NB4 (cell line): ENCODE measurements at regions not wholly inside any gene's neighbourhood (a gene's known extent, or its start where the extent isn't known, plus 50 kb on each side); places are given as distances from the start of the nearest gene placed in this dataset.

Experiments used
- DNase-seq: peaks from one replicate; pipeline ENCODE4 v3.0.0; 2010; ENCODE audit warnings: low read depth
- H3K4me3 ChIP-seq: one replicate; pipeline ENCODE4 v1.5.1; 2011; ENCODE audit warnings: mild to moderate bottlenecking, low read depth, low read length, moderate library complexity
- MYC ChIP-seq: IDR thresholded peaks from 2 replicates; pipeline ENCODE4 v1.6.1; 2011; ENCODE audit warnings: low read depth, low read length
- POLR2A ChIP-seq: IDR thresholded peaks from 2 replicates; pipeline ENCODE4 v1.6.1; 2011; ENCODE audit warnings: mild to moderate bottlenecking; ENCODE audit not compliant: insufficient read length; ENCODE audit errors: extremely low read depth
- TF ChIP-seq, protein P1 (sequence below): IDR thresholded peaks from one replicate; pipeline ENCODE4 v1.5.1; 2012; ENCODE audit warnings: low read depth, low read length
- TF ChIP-seq, protein P2 (sequence below): IDR thresholded peaks from 2 replicates; pipeline ENCODE4 v1.6.1; 2011; ENCODE audit warnings: low read depth, low read length

DNA sequence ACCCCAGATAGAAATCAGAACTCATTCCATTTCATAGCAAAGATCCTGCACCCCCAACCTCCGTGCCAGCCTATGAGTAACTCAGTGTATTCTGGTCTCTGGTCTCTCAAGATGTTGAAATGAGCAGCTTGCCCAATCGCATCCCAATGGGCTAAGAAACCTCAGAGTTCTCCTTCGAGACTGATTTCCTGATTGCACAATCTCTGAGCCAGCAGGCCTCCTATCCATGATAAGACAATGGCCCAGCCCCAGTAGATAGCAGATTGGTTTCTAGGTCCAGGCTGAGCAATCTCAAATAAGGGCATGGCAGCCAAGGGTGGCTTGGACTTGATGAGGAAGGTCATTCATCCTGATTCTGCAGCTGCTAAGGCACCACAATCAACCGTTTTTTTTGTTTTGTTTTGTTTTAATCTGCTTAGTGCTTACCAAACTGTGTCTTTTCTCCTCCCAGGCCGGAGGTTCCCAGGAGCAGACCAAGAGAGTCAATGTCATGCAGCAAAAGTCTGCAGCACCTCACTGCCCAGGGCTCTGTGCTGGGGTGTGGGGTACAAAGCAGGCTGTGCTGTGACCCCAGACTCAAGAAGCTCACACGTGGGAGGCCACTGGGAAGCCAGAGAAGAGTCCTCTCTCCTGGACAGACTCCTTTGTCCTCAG, 125.1 kb upstream of the NXT1 start:
- peak overlapping the region; percentile 6 for H3K4me3 ChIP-seq
- peak; percentile 100 for DNase-seq
- peak; percentile 85 for TF ChIP-seq MYC
- TF ChIP-seq, protein P1, sequence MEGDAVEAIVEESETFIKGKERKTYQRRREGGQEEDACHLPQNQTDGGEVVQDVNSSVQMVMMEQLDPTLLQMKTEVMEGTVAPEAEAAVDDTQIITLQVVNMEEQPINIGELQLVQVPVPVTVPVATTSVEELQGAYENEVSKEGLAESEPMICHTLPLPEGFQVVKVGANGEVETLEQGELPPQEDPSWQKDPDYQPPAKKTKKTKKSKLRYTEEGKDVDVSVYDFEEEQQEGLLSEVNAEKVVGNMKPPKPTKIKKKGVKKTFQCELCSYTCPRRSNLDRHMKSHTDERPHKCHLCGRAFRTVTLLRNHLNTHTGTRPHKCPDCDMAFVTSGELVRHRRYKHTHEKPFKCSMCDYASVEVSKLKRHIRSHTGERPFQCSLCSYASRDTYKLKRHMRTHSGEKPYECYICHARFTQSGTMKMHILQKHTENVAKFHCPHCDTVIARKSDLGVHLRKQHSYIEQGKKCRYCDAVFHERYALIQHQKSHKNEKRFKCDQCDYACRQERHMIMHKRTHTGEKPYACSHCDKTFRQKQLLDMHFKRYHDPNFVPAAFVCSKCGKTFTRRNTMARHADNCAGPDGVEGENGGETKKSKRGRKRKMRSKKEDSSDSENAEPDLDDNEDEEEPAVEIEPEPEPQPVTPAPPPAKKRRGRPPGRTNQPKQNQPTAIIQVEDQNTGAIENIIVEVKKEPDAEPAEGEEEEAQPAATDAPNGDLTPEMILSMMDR, result no peak
- TF ChIP-seq, protein P2, sequence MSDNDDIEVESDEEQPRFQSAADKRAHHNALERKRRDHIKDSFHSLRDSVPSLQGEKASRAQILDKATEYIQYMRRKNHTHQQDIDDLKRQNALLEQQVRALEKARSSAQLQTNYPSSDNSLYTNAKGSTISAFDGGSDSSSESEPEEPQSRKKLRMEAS, result peak; percentile 66
- TF ChIP-seq POLR2A, result no peak

DNA sequence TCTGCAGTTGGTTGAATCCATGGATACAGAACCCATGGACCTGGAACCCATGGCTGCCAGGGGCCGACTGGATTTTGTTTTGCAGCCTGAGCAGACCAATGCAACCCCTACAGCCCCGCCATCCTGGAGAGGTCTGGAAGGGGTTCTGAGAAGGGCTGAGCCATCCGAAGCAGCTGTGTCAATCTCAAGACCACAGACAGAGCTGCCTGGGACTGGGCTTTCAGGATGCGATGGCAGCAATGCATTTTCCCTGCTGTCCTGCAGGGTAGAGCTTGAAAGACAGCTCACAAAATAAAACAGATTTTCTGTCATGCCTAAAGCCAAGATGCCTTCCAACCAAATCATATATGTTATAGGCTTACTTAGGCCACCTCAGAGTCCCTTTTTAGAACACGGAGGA, 125.8 kb upstream of the NXT1 start:
- no peak for TF ChIP-seq POLR2A
- TF ChIP-seq, protein P1, result peak; percentile 3
- DNase-seq, result peak; percentile 67

DNA sequence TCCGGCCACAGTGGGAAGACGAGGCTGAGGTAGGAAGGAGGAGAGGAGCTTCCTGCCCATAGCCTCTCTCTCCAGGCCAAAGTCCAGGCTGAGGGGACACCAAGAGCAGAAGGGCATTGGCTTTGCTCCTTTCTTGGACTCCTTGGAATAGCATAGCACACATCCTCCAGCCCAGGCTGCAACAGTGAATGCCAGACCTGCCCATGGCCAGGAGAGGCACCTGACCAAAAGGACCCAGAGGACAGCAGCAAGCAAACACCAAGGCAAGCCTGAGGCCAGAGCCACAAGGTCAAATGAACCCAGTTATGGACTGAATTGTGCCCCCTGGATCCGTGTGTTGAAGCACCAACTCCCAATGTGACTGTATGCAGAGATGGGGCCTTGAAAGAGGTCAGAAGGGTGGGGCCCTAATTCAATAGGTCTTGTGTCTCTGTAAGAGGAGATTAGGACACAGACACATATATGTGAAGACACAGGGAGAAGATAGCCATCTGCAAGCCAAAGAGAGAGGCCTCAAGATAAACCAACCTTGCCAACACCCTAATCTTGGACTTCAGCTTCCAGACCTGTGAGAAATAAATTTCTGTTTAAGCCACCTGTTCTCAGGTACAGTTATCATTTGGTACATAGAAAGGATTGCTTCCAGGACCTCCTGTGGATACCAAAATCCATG, 126.5 kb upstream of the NXT1 start:
- TF ChIP-seq, protein P1, result no peak
- TF ChIP-seq, protein P2, result no peak
- no peak for TF ChIP-seq POLR2A
- no peak for TF ChIP-seq MYC
- H3K4me3 ChIP-seq, result no peak overlapping the region
- no peak for DNase-seq

More for the DNA sequence above, 125.8 kb upstream of the NXT1 start:
- peak overlapping the region; percentile 6 for H3K4me3 ChIP-seq

DNA sequence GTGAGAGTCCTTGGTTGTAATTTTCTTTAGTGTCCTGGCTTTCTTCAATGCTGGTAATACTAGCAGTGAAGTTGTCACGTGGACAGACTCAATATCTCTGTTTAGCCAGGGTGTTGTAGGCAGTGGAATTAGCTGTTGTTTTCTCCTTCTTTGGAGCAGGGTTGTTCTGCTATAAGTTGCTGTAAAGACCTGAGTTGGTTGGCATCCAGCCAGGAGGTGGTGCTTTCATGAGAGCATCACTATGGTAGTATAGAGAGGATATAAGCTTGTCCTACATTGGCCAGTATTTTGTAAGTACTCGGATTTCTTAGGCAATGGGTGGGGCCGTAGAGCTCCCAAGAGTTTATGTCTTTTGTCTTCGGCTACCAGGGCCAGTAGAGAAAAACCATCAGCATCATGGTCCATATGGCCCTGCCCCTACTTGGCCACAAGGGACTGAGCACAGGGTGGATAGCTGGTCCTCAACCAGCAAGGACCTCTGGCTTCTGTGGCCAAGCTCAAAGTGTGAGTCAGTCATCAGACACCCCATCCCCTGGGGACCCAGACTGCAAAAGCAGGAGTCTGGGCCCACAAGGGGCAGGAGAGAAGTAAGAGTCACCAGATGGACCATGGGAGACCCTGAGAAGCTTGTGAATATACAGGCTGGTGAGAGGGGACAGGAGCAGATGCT, 127.9 kb upstream of the NXT1 start:
- H3K4me3 ChIP-seq, result no peak overlapping the region
- TF ChIP-seq MYC (no peak), POLR2A (no peak)
- TF ChIP-seq, protein P2, result no peak
- TF ChIP-seq, protein P1, result no peak
- DNase-seq, result peak; percentile 85

DNA sequence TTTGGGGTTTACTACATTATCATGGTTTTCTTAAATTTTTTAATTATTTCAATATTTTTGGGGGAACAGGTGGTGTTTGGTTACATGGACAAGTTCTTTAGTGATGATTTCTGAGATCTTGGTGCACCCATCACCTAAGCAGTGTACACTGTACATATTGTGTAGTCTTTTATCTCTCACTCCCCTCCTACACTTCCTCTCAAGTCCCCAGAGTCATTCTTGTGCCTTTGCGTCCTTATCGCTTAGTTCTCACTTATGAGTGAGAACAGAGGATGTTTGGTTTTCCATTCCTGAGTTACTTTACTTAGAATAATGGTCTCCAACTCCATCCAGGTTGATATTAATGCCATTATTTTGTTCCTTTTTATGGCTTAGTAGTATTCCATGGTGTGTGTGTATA, 130.9 kb upstream of the CD93 start:
- H3K4me3 ChIP-seq, result no peak overlapping the region
- TF ChIP-seq MYC (no peak), POLR2A (no peak)
- TF ChIP-seq, protein P2, result no peak
- peak; percentile 73 for DNase-seq

DNA sequence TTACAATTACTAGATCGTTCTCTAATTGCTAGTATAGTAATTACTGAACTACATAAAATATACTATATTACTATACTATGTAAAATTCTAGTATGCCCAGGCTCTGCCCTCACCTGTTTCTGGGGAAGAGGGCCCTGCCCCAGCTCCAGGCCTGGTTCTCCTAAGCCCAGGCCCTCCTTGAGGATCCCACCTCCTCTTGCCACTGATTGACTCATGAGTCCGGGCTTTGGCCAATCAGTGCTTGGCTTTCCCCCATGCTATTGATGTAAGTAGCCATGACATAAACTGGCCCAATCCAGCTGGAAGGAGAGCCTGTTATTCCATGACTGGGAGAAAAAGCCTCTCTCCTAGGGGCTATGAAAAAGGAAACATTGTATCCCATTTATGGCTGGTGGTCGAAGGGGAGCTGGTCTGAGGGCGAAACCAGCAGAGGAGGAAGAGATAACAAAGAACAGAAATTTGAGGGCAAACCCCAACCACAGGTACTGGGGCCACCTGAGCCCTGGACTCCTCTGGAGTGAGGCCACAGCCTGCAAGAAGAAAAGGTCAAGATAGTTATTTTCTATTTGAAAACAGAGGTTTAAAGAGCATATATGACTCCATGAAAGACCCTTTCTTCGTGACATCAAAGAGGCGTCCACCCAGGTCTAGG, 129.3 kb upstream of the CD93 start:
- TF ChIP-seq, protein P2, result no peak
- TF ChIP-seq, protein P1, result no peak
- no peak for TF ChIP-seq MYC
- no peak for TF ChIP-seq POLR2A
- no peak for DNase-seq
- H3K4me3 ChIP-seq, result no peak overlapping the region
